GM12865 (cell line): ENCODE measurements at regions not wholly inside any gene's neighbourhood (a gene's known extent, or its start where the extent isn't known, plus 50 kb on each side); places are given as distances from the start of the nearest gene placed in this dataset.

Experiments
- DNase-seq: peaks from one replicate; pipeline ENCODE4 v3.0.0; 2010; ENCODE audit warnings: low read depth
- H3K4me3 ChIP-seq: 2 replicates; pipeline ENCODE4 v1.5.1; 2011; ENCODE audit warnings: mild to moderate bottlenecking, low read depth, low read length, control low read depth
- TF ChIP-seq, protein P1 (sequence below): IDR thresholded peaks from 2 replicates; pipeline ENCODE4 v1.5.1; 2011; ENCODE audit warnings: low read length, control low read depth, low read depth, inconsistent platforms; ENCODE audit not compliant: insufficient read depth; ENCODE audit errors: missing control alignments

DNA sequence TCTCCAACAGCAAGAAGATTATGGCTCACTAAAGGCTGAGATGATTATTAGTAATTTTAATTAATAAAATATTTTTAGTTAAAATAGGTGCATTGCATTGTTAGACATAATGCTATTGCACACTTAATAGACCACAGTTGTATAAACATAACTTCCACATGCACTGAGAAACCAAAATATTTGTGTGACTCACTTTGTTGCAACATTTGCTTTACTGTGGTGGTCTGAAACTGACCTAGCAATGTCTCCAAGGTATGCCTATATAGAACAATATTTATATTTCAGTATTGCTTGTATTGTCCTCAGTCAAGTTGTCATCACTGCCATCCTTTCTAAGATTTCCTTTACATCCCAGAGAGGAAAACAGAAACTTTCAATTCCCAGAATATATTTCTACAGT is 1215.2 kb downstream of the SI start:
- TF ChIP-seq, protein P1, sequence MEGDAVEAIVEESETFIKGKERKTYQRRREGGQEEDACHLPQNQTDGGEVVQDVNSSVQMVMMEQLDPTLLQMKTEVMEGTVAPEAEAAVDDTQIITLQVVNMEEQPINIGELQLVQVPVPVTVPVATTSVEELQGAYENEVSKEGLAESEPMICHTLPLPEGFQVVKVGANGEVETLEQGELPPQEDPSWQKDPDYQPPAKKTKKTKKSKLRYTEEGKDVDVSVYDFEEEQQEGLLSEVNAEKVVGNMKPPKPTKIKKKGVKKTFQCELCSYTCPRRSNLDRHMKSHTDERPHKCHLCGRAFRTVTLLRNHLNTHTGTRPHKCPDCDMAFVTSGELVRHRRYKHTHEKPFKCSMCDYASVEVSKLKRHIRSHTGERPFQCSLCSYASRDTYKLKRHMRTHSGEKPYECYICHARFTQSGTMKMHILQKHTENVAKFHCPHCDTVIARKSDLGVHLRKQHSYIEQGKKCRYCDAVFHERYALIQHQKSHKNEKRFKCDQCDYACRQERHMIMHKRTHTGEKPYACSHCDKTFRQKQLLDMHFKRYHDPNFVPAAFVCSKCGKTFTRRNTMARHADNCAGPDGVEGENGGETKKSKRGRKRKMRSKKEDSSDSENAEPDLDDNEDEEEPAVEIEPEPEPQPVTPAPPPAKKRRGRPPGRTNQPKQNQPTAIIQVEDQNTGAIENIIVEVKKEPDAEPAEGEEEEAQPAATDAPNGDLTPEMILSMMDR: no peak
- no peak overlapping the region for H3K4me3 ChIP-seq
- no peak for DNase-seq

DNA sequence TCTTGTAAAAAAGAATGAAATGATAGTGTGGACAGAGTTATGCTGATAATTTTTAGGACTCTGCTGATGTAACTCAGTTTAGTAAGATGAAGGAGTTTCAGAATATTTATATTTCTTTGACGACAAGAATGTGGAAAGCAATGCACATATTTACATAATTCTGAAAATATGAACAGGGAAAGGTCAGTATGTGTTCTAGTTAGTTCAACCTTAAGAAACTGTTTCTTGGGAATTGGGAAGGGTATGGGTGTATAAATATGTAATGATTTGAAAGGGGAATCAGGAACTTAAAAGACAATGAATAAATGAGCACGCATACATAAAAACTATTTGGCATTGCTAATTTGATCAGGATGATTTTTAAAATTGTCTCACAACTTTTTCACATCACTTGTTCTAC is 1226.1 kb downstream of the SI start:
- TF ChIP-seq, protein P1: no peak
- no peak overlapping the region for H3K4me3 ChIP-seq
- DNase-seq: no peak

DNA sequence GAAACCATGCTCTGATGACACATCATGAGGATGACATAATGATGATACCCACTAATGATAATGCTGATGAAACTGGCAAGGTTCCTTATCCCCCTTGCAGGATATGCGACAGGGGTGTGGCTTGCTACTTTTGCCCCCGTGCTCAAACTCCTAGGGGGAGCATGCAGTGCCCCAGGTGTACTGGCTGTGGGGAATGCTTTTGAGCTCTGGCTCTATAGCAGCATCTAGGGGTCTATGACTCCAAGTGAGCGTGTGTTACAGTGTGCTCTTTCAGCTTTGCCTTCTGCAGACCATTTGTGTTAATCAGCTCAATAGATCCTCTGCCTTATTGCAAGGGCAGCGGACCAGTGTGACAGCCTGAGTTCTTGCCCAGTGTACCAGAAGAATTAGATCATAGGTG is 1239.5 kb downstream of the SI start:
- no peak for DNase-seq
- TF ChIP-seq, protein P1: no peak
- H3K4me3 ChIP-seq: no peak overlapping the region

DNA sequence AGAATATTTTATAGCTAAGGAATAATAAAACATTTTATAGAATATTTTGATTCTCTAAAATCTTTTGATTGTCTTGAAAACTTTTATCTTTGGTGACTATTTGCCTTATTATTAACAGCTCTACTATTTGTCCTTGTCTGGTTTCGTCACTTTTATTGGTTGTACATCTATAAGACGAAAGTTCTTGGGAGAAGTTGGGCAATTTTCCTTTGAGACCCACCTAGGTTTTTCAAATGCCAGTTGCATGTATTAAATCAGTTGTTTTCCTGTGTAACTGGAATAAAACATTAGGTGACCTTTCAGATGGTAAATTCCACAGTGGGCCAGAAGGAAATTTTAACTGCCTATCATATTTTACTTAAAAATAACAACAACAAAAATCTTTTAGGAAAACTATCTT is 1245.7 kb downstream of the SI start:
- no peak for DNase-seq
- TF ChIP-seq, protein P1: no peak

DNA sequence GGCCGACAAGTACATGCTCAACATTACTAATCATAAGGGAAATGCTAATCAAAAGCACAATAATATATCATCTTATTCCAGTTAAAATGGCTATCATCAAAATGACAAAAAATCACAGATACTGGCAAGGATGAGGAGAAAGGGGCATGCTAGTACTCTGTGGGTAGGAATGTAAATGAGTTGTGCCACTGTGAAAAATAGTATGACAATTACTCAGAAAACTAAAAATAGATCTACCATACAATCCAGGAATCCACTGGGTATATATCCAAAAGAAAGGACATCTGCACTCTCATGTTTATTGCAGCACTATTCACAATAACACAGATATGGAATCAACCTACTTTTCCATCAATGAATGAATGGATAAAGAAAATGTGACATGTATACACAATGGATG is 1256.5 kb downstream of the SI start:
- H3K4me3 ChIP-seq: no peak overlapping the region
- DNase-seq: no peak
- TF ChIP-seq, protein P1: no peak

More for the DNA sequence above, 1245.7 kb downstream of the SI start:
- no peak overlapping the region for H3K4me3 ChIP-seq

DNA sequence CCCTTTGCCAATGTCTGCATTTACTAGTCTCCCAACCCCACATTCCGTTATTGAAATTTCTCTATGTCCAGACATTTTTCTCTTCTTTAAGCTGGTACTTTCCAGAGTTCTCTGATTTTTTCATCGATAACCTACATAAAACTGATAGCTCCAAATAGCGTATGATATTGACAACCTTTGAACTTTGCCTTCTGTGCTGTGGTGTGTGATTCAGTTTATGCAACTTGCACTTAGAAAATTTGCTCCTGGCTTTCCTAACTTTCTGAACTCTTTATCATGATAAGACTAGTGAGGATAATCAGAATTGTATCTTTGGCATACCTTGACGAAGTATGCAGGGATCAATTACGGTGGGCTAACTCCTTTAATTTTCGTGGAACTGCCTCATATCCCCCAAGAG is 1261.3 kb downstream of the SI start:
- TF ChIP-seq, protein P1: no peak
- H3K4me3 ChIP-seq: no peak overlapping the region
- DNase-seq: no peak

DNA sequence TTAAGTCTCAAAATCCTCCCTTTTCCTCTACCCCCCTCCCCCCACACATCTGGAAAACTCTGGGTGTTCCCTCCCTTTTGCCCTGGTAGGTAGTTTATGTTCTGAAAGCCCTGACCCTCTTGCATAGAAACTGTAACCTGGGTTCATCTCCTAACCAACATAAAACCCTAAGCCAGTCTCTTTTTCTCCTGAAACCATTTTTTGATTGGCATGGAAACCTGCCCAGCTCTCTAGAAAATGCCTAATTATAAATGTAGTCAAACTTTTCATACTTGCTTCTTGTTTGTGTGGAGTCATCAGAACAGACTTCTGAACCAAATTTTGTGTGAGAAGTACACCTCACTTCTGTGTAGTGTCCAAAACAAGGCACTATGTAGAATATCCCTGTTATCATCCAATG is 1264.4 kb downstream of the SI start:
- no peak overlapping the region for H3K4me3 ChIP-seq
- TF ChIP-seq, protein P1: no peak
- DNase-seq: no peak
